ENCODE measurements at regions not wholly inside any gene's neighbourhood (a gene's known extent, or its start where the extent isn't known, plus 50 kb on each side); places are given as distances from the start of the nearest gene placed in this dataset.

DNA sequence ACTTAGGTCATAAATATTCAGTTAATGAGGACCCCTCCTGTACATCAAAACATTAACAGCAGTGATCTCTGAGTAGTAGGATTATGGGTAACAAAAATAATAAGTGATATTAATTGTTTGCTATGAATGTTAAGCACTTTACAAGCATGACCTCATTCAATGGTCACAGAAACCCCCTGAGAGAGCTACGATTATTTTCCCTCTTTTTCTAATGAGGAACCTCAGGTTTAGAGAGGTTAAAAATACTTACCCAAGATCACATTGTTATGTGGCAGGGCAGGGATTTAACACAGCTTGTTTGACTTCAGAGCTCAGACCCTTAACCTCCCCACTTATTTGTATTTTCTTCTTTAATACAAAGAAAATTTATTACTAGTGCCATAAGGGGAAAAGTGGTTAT is 228.2 kb downstream of the TBL1XR1 start:
- no peak for DNase-seq

DNA sequence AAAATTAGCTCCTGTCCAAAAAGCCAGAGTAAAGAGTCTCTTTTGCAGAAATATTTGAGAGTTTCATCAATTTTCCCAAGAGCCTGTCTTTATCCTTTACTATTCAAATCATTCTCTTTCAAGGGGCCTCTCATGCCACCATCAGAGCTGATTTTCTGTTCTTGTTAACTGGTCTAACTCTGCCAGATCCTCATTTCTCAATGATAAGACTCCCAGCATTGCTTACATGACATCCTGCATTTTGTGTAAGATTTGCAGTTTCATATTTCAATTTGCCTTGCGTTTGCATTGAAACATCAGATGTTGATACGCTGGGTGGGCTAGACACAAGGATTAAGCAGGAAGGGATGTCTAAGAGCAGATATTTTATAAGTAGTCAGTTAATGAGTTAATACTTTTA is 228.7 kb downstream of the TBL1XR1 start:
- DNase-seq = no peak

DNA sequence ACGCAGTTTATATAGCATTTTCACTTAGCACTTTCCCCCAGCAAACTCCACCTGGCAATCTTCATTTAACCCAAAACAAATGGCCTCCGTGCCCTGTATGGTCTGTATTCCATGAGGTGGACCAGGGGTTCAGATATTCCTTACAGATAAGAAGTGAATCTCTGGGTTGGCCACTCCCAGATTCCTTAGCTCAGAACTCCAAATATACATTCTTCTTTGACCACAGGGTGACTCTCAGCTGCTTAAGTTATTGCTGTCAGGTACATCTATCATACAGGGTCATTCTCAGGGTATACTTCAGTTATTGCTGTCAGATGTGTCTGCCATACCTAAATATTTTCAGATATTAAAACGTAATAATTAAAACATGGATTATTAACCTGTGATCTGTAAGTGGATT is 229.8 kb downstream of the TBL1XR1 start:
- DNase-seq = no peak

DNA sequence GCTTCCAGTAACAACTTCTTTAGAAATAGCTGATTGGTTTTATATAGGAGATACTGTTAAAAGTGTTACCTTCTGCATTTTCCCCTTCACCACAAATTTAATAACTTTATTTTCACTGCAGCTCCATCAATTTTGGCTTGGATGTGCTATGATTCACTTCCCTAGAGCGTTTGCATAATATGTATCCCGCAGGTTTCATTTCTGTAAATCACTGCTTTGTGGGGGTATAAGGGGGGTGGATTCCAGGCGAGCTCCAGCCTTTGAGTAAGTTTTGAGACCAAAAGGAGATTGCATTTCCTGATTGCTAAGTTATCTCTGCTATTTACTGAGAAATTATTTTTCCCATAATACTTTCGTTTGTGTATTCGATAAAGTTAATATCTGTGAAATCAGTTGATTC is 232.6 kb downstream of the TBL1XR1 start:
- DNase-seq = no peak

DNA sequence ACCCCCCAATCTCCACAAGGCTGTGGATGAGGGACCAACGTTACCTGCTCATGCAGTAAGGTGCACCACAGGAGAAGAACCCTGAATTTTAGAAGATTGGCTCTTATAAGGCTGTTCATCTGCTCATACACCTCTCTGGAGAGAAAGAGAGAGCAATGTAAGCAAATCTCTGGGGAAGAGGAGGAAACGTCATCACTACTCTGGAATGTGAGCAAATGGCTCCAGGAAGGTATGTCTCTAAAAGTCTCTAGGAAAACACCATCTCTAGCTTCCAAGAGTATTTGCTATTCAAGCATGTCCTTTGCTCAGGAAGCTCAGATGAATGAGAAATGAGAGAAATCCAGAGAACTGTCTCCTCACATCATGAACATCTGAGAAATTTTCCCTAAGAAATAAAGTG is 235.4 kb downstream of the TBL1XR1 start:
- no peak for DNase-seq

DNA sequence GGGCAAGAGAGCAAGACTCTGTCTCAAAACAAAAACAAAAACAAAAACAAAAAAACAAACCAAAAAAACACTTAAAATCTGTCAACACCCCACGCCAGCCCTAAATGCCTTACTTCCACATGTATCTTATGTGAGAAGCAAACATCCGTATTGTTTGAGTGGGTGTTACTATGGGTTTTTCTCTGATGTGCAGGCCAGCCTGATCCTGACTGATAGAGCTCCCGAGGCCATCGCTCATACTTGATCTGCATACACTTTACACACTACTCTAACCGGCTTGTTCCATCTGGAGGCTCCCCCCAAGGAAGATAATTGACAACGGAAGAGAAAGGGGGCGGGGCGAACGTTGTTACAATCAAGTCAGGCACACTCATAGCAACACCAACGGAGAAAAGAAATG is 237.4 kb downstream of the TBL1XR1 start:
- DNase-seq = no peak

DNA sequence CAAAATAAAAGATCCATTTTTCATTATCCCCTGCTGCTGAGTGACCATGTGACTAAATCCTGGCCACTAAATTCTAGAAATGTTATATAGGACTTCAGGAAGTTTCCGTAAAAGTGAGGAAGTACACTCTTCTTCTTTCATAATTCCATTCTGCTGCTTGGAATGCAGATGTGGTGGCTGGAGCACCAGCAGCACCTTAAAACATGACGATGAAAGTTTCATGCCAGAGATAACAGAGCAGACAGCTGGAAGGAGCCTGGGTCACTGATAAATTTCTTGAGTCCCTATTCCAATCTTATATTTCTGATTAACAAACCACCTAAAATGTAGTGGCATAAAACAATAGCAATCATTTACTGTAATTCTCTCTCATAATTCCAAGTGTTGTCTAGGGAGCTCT is 238.7 kb downstream of the TBL1XR1 start:
- no peak for DNase-seq

DNA sequence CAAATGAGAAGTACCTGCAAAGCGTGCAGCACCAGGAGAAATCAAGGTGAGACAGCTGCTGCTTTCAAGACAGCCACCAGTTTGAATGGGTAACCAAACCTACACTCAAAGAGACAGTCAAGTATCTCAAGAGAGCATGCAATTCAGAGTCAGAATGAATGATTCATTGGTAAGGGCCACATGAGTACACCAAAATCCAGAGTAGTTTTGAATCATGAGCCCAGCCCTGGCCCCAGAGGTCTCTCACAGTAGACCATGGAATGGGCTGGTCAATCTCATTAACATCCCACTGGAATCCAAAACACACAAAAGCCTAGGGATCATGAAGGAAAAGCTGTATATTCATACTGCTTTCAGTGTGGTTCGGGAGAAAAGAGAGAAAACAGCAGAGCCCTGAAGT is 242.8 kb downstream of the TBL1XR1 start:
- no peak for DNase-seq

DNA sequence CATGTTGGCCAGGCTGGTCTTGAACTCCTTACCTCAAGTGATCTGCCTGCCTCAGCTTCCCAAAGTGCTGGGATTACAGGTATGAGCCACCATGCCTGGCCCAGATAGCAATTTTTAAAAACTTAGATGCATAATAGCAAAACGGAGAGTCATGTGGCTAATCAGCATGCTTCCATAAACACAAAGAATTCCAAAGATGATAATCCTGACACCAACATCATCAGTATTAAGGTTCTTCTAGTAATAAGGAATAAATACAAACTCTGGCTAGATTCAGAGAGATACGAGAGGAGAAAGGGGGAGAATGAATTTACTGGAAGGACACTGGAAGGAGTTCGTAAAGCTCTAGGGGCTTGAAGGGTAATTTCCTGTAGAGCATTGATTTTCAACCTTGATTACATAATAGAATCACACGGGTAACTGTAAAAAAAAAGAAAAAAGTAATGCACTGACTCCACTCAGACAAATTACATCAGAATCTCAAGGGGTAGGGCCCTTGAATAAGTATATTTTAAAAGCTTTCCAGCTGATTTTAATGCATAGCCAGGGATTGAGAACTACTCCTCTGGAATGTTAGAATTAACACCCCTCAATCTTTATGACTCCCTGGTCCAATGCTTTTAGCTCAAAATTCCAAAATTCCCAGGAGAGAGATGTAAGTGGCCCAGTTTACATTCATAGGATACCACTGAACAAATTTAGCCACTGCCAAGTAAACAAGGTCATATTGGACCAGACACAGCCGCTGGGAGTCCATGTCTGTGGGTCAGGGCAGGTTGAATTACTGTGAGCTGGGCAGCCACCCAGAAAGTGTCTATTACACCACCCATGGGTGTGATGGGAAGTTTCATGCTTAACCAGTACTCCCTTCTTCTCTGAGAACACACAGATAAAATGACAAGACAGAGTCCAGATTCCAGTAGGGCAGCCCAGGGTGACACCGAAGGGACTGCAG is 243.9 kb downstream of the TBL1XR1 start:
- no peak for DNase-seq

DNA sequence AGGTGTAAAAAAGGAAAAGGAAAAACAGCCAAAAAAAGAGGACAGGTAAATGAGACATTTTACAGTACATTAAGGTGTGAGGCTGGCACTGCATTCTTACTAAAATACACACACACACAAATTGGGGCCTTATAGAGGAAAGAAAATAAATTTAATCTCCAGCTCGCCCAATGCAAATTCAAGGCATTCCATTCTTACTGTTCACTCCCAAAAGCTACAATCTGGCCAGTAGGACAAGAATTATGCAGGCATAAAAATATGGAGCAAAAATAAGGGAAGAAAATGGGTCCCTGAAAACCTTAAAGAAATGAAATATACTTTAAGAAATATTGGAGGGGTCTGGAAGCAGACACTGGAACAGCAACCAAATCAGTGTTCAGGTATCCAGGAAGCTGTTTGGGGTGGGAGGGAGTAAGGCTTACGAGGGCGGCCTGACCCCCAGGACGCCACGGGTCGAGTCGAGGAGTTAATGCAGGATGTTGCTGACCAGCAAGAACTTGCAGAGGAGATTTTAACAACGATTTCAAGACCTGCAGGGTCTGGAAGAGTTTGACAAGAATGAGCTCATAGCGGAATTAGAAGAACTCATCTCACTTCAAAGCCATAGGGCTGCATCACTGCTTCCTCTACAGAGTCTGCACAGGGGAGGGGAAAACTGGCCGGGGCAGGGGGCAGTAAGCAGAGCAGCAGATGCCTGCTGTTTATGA is 245.5 kb downstream of the TBL1XR1 start:
- no peak for DNase-seq

DNA sequence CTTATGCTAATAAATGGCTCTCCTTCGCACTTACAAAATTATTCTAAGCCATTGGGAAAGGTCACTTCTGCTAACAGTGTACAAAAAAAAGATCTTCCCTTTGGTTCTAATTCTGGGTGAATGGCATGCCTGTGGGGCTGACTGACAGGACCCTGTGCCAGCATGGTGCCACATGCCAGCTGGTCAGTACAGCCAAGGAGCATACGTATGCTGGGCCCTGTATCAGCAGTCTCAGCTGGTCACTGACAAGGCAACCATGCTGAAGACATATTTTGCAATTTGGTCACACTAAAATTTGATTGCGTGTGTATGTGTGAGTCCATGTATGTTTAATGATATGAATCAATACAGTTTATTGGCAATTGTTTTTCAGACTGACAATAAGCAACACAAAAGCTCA is 246.1 kb downstream of the TBL1XR1 start:
- no peak for DNase-seq

DNA sequence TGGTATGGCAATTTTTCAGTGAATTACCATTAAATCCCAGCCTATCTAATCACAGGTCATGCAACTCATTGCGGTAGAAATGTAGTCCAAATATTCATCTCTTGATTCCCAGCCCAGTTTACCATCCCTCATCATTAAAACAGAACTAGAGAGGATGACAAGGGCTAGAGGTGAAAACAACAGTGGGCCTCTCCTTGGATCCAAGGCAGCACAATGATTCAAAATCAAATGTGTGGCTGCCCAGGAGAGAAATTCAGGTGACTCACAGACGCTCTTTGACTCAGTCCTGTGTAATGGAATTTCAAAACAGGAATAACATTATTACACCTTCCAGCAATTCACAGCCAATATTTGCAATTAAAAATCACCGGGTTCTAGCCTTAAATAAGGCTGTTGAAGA is 246.5 kb downstream of the TBL1XR1 start:
- DNase-seq = no peak

DNA sequence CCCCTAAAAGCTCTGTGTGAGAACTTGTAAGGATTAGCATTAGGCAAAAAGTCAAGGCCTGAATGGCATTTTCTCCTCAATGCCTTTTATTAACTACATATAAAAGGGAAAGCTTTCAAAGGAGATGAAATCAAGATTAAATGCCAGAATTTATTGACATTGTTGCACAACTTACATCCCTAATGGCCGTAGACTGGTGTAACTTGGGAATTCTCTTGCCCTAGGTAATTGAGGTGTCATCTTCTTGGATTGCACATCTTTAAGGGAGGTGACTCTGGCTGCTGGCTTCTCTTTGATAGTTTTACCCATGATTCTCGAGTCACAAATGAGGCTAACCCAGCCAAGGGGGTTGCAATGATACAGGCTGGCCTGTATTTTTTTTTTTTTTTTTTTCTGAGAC is 249.1 kb downstream of the TBL1XR1 start:
- peak; percentile 12 for DNase-seq

DNA sequence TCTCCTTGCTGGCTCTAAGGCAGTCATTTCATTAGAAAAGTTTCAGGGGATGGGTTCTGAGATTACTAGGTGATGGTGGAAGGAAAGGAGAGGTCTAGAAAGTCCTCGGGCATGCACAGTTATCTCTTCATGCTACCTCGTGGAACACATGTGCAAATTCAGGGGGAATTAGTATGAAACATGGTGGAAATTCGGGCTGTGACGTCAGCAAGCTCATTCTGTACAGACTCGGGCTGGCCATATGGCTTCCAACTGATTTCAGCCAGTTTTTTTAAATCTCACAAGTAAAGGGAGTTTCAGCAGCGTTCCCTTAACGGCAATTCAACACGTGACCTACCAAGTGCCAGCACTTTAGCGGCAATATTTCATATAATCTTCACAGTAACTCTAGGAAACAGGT is 251.1 kb downstream of the TBL1XR1 start:
- DNase-seq = no peak

DNA sequence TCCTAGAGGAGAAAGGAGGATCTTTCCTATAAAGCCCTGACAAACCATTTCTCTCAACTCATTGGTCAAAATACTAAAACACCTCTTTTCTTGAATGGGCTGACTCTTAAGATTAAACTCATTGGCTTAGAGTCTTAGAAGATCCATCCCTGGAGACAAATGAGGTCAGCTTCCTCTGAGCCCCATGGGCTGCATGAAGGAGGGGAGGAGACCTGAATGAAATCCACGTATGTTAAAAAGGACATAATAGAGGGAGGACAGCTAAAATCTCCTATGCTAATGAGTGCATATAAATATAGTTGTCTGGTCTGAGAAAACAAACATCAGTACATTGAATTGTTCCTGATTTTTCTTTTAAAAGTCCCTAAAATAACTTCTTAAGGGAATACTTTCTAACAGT is 255.0 kb downstream of the TBL1XR1 start:
- DNase-seq = no peak

DNA sequence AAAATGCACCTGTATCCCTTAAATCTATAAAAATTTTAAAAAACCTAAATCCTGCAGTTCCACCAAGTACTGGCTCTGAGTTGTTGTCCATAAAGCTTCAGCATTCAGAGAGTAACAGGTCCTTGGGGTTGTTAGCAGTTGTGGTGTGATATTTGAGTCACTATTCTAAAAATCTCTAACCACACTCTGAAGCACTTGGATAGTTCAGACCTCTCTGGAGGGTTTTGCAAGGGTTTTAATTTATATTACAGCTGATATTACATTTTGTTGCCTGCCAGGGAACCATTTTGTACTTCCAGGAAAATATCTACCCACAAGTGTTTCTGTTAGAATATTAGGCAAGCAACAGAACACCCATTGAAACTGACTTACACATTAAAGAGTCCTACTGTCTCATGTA is 255.6 kb downstream of the TBL1XR1 start:
- DNase-seq = no peak

DNA sequence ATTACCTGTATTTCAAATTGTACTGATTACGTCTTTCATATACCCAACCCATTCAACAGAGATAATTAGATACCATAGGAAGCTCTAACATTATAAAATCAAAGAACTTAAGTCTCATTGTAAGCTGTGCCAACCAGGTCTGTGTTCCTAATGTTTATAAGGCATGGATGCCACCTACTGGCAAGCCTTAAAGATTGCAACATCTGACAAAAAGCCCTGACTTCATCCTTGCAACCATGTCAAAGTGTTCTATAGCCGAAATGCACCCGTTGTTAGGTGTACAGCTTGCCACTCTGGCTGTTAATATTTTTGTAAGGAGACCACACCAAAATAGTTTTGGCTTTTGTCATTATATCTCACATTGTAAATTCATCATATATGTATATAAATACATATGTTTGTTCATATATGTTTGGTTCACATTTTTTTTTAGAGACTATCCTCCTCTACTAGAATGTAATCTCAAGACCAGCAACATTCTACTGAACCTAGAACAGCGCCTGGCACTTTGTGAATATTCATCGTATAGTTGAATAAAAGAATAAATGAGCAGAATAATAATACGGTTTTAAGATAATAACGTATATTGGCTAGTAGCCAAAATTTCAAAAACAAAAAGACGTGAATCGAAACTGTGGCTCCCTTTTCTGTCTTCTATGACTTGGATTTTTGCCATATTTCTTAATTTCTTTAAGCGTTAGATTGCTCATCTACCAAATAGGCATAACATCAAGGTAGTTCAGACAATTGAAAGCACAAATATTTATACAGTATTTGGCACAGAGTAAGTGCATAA is 258.1 kb downstream of the TBL1XR1 start:
- peak; percentile 79 for DNase-seq

DNA sequence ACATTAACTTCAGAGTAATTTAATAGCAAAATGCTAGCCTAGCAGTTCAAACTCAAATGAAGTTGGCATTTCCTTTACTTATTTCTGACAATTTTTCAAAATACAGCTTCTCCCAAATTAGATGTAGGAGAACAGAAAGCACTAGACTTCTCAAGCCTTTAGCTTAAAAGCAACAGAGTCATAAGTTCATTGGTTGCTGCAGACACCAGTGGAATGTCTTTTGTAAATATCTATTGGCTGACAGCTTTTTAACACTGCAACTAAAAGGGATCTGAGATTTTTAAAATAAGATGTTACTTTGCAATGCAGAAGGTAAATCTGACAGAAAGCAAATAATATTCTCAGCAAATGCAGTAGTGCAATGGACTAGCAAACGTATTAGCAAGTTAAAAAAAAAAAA is 259.3 kb downstream of the TBL1XR1 start:
- DNase-seq = no peak

DNA sequence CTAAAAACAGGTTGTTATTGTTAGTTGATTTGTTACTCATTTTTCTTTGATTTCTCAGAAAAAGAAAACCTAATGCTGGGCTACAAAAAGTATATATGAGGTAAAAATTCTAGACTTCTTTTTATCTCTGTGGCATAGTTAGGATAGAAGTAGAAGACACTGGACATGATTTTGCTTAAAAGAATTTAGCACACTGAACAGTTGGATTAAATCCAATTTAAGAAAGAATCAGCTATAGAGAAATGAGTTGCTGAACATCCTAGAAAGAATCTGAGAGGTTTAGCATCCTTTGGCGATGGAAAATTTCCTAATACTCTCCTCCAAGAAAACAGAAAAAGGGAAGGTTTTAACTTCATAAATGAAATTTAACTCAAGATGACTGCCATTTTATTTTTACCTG is 259.7 kb downstream of the TBL1XR1 start:
- no peak for DNase-seq

DNA sequence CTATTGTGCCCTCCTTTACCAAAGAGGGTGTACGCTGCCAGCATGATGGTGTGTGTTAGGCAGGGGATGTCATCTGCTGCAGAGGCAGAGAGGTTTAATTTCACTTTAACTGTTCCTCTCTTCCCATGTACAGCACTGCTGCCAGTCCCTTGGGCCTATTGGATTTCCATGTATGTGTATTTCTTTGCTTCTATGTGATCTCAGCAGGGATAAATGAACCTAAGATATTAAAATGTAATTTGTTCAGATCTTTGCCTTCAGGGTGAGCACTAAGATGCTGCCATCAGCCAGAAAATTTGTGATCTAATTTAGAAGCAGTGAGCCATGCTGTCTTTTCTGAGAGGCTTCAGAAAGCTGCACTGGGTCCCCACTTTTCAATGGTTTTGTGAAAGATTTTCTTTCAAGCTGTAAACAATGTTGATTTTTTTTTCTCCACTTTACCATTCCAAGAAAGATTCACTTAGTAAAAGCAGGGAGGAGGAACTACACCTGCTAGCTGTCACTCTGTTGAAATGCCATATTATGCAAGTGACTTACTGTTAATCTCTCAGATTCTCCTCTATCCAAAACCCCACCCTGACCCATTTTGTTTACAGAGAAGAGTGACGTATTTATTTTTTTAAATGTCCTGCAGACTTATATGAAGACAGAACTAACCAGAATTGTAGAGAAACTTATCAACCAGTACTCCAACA is 261.9 kb downstream of the TBL1XR1 start:
- DNase-seq = no peak

DNA sequence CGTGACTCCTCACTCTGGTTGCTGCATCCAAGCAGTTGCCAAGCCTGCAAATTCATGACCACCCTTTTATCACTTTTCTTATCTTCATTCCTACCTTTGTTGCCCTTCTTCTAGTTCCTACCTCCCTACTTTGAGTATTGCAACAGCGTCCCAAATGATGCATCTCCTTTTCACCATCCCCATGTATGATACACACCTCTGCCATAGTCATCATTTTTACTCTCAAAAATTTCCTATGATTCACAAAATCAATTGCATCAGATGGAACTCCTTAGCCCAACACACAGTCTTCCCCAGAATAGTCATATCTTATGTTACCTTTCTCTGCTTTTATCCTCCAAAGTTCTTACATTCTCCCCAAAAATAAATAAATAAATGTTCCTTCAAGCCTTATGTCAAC is 262.6 kb downstream of the TBL1XR1 start:
- DNase-seq = no peak

DNA sequence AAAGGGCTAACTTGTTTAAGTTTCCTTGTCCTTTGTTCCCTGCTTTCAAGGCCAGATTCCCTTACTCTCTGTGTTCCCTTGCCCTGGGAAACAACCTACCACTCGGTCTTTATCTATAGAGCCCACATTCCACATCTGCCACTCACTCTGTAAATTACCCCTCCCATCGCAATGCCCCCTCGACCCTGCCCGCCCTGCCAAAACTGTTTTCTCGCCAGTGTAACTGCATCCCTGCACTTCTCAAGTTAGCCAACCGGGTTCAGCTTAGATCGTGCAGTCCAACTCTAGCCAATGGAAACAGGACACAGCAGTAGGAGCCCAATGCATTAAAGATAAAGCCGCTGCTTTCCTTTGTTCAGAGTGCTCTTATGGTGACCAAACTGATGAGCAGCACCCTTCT is 263.6 kb downstream of the TBL1XR1 start:
- no peak for DNase-seq

DNA sequence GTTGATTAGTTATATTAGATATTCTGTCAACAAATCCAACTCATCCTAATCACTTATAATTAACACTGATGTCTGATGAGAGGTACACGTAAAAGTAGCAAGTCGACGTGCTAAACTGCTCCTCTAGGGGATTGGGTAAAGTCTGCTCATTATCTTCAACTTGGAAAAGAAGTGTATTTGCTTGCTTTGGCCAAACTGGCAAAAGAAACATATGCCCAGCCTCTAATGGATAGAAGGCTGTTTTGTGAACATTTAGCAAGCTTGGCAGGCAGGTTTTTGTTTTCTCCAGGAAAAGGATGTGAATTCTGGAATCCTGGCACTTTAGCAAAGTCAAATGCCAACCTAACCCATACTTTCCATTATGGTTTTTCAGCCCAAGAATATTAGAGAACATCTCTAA is 264.8 kb downstream of the TBL1XR1 start:
- DNase-seq = no peak

All from NCI-H1048 (cell line).